ENCODE measurements at regions not wholly inside any gene's neighbourhood (a gene's known extent, or its start where the extent isn't known, plus 50 kb on each side); places are given as distances from the start of the nearest gene placed in this dataset.

DNA sequence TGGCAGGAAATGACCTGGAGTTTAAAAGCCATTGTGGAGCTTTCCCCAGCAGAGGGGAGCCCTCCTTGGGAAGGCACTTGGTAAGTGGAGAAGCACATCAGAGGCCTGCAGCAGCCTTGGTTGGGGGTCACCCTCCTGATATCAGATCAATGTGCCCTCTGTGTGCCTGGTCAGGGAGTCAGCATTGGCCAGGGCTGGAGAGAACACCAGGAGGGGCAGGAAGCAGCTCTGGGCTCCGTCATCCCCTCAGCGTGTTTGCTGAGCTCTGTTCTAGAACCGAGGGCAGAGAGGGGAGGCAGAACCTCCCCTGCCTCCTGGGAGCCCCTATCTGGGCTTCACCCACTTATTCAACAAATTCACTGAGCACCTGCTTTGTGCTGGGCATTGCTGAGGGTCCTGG lies 846.0 kb downstream of the TBC1D22A start:
- no peak for TF ChIP-seq ZNF8 (CRISPR knock-in tag; IDR thresholded peaks at IDR 0.05)
- no peak for TF ChIP-seq PATZ1 (CRISPR knock-in tag; IDR thresholded peaks at IDR 0.05; ENCODE audit: borderline replicate concordance)
- no peak for TF ChIP-seq TCF4 (CRISPR knock-in tag; IDR thresholded peaks at IDR 0.05; ENCODE audit: borderline replicate concordance)
- TF ChIP-seq ARNTL (CRISPR knock-in tag; IDR thresholded peaks at IDR 0.05; ENCODE audit: borderline replicate concordance, low read depth) = no peak
- no peak for TF ChIP-seq RARB (CRISPR knock-in tag; IDR thresholded peaks at IDR 0.05)
- no peak for TF ChIP-seq CREB5 (CRISPR knock-in tag; IDR thresholded peaks at IDR 0.05; ENCODE audit: low read depth)
- TF ChIP-seq ZFP30 (CRISPR knock-in tag; IDR thresholded peaks at IDR 0.05) = no peak
- no peak for TF ChIP-seq TSHZ2 (CRISPR knock-in tag; IDR thresholded peaks at IDR 0.05)
- no peak for TF ChIP-seq ESRRG (CRISPR knock-in tag; IDR thresholded peaks at IDR 0.05)
- TF ChIP-seq ZNF565 (CRISPR knock-in tag; conservative IDR thresholded peaks at IDR 0.05; ENCODE audit: low read depth) = no peak

All from SK-N-SH treated with all-trans-retinoic acid at 6 μM for 48 hours (cell line).